GM18498 (cell line): ENCODE measurements at regions not wholly inside any gene's neighbourhood (a gene's known extent, or its start where the extent isn't known, plus 50 kb on each side); places are given as distances from the start of the nearest gene placed in this dataset.

ENCODE experiments used
- ATAC-seq: cut with Tn5 transposase; IDR thresholded peaks from one replicate; pipeline ENCODE4 v1.9.1; 2021; ENCODE audit warnings: mild to moderate bottlenecking, moderate library complexity; ENCODE audit not compliant: unreplicated experiment

DNA sequence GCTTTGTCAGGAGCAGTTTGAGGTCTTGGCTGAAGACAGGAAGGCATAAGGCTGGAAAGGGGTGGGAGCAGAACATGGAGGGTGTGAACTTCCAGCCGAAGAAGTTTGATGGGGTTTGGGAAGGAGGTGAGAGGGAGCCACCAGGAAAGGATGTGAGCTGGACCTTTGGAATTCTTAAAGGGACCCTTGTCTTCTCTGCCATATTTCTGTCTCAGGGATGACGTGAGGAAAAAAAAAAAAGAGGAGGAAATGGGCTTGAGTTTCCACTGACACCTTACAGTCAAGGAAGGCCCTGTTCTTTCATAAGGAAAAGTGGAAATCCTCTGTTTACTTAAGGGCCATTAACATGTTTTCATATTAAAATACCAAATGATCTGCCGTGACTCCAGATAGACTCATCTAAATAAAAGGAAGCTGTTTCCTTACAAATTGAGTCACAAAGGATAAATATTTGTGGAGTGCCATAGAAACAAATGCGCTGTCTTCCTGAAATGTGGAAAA is 132.1 kb downstream of the PALM2AKAP2 start:
- no peak for ATAC-seq

DNA sequence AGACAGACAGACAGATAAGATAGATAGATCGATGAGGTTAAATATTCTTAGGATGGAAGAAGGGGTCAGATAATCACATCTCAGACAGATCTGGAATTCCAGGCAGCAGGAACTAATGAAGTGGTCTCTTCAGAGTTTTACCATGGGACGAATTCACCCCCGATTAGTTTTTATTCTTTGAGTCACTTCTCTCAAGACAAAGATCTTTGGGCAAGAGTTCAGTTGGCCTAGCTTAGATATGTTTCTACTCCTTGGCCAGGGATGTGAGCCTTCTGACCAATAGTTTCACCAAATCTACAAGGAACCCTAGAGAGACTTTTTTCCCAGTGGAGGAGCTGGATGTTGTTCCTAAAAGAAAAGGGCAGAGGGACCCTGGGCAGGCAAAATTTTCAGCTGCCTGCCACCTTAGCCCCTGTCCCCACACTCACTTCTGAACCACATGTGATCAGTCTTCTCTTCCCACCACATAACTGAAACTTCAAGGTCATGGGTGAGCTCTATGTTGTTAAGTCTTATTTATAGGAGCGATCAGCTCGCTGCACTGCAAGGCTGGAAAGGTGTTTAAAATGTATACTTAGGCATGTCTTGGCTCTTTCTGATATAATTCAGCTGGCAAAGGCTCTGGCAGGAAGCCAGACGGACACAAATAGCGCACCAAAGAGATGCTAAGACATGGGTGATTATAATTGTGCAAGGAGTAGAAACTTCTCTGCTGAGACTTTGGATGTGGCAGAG is 132.9 kb downstream of the PALM2AKAP2 start:
- peak; percentile 47 for ATAC-seq

DNA sequence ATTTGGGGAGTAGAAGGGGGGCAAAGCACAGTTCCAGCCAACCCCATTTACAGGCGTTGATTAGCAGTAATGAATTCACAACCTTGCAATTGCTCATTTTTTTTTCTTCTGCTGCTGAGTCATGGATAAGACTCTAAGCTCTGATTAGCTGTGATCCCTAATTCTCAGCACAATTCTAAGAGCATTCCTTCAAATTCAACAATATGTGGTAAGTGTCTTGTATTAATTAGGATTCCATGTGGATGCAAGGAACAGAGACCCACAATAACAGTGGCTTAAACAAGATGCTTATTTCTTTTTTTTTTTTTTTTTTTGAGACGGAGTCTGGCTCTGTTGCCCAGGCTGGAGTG is 133.4 kb downstream of the PALM2AKAP2 start:
- no peak for ATAC-seq

DNA sequence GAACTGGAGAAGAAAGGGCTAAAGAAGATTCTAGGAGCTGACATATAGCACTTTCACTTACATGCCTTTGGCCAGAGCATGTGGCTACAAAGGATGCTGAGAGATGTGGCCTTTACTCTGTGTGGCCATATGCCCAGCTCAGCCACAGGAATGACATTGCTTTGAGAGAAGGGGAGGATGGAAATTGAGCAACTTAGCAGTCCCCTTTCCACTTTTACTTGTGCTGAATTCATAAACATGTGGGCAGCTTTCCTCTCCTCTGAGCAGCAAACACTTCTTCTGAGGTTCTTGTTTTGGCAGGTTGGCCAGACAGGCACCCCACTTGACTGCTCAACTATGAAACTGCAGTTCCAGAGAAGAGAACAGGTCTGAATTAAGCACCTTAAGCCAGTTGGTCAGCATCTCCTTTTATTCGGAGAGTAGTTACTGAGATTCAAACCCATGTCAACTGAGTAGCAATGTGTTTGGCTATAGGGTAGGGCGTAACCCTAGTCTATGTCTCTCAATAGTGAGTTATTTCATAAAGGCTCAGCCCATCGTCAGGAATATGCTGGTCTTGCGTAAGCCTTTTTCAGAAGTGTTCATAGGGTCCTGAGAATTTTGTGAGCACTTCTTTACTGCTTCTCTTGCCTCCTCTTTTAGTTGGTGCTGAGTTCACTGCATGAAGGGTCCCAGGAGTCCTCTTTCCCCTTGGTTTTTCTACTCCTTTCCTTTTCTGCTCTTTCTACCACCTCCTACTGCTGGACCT is 134.5 kb downstream of the PALM2AKAP2 start:
- peak; percentile 53 for ATAC-seq

DNA sequence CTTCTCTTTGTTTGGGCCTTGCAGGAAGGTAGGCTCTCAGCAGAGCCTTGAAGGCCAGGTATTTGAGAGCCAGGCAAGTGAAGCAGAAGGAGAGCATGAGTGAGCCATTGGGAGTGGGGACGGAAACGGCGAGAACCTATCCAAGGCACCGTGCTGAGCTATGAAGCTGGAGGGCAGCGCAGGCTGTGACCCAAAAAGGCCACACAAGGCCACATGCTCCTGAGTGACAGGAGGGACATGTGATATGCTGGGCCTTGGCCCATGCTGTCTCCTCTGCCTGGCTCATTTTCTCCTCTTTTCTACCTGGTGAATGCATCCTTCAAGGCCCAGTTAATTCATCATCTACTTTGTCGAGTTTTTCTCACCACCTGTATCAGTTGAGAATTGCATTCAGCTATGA is 136.3 kb downstream of the PALM2AKAP2 start:
- ATAC-seq, result no peak

DNA sequence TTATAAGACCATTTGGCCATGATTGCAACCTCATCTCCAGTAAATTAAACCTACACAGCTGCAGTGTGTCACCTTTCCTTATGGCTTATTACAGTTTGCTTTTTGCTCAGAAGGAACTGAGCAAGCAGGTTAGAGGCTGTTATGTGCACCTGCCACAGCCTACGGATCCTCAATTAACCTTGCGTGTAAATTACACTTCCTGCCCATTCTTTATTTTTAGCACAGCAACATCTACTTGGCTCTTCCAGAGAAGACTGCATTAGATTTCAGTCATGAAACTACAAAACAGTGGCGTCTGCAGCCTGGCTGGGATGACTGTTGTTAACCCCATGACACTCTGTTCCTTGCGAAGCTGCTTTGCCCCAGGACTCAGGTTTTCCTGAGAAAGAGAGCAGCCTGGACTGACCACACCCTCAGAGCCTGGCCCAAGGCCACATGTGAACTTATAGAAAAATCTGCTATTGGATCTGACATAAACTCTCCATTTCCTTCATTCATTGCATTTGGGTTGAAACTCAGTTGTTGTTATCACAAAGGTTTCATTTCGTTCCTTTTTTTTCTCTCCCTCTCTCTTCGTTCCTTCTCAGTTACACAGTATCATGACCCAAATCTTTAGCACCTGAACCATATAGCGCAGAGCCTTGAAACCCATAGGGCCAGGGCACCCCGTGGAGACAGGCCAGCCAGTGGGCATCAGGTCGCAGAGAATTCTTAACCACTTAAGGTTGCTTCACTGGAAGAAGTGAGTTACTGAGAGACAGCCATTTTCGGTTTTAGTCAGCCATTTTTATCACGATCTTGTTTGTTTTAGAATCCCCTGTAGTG is 138.6 kb downstream of the PALM2AKAP2 start:
- peak; percentile 57 for ATAC-seq

DNA sequence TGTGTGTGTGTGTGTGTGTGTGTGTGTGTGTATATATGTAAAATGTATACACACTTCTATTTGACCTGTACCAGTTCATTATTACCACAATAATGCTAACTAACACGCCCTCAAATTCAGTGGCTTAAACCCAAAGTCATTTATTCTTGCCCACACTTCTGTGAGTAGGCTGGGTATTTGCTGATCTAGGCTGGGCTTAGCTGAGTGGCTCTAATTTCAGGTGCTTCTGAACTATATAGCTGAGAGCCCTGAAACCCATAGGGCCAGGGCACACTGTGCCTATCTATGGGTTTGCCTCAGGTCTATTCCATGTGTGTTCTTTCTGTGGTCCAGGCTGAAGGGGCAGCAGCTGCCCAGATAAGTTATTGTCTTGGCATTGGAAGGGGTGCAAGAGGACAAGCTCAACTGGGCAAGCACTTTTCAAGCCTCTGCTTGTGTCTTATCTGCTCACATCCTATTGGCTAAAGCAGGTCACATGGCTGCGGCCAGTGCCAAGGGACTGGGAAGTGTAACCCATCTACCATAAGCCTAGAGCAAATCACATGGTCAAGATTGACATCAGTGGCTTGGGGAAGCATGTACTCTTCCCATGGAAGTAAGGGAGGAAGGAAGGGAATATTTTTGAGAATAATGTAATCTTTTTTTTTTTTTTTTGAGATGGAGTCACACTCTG is 139.9 kb downstream of the PALM2AKAP2 start:
- ATAC-seq, result no peak

DNA sequence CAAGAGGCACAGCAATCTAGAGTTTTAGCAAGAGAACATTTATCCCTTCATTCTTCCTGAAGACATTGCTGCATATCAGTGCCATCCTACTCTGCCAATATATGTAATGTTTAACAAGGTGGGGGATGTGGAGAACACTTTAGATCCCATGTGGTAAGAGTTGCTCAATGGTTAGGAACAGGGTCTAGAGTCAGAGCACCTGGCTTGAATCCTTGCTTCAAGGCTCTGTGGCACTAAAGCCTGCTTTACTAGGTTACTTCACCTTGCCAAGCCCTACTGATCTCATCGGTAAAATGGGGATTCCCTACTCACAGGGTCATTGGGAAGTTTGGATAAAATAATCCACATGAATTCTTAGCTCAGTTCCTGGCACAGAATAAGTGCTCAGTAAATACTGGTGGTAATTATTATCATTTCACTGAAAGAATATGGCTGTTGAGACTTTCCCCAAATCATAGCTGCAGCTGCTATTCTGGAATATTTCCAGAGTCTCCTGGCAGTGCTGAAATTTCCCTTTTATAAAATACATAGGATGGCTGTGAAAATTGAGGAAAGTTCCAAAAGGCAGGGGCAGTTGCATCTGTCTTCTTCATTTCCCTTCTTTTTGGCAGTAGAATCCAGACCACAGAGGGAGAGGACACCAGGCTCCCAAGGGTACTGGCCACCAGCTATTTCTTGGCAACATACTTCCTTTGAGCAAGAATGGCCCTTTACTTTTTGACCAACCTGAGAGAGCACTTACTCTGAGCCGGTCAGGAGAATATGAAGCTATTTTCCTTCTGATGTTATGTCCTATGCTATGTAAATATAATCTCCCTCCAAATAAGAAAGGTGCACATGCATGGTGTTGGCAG is 142.8 kb downstream of the PALM2AKAP2 start:
- no peak for ATAC-seq

DNA sequence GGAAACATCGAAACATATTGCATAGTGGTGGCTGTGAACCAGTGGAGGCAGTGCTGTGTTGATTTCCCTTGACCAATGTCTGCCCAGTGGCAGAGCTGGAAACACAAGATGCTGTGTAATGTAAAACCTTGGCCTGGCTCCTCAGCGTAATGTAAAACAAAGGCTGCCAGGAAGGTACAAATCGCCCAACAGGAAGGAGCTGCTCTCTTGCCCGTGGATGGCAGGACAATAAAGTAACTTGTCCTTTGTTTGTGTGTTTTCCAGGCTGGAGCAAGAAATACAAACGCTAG is 143.4 kb downstream of the PALM2AKAP2 start:
- ATAC-seq, result no peak

DNA sequence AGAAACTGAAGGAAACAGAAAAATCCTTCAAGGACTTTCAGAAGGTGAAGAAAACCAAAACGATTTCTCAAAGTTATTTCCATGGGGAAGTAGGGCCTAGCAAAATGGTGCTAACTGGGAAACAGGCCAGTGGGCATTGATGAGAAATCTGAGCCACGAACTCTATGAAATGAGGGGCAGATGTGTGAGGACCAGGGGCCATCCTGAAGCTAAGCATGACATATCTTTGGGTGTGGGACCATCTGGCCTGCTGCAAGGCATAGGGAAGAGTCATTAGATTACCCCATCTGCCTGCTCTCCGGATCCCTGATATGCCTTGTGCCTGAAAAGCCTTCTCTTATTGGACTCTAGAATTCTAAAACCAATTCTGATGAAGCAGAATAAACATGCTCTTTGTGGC is 143.8 kb downstream of the PALM2AKAP2 start:
- no peak for ATAC-seq

DNA sequence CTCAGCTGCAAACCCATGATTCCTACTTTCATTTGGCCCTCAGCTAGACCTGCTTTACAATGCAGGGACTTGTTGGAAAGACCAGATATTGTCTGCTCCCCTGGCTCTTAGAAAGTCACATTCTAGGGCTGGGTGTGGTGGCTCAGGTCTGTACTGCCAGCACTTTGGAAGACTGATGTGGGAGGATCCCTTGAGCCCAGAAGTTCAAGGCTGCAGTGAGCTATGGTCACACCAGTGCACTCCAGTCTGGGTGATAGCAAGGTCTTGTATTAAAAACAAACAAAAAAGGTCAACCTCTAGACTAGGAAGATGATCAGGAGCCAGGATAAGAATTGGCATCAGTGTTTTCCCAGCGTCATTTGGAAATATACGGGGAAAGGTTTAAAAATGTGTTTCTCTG is 145.8 kb downstream of the PALM2AKAP2 start:
- no peak for ATAC-seq

DNA sequence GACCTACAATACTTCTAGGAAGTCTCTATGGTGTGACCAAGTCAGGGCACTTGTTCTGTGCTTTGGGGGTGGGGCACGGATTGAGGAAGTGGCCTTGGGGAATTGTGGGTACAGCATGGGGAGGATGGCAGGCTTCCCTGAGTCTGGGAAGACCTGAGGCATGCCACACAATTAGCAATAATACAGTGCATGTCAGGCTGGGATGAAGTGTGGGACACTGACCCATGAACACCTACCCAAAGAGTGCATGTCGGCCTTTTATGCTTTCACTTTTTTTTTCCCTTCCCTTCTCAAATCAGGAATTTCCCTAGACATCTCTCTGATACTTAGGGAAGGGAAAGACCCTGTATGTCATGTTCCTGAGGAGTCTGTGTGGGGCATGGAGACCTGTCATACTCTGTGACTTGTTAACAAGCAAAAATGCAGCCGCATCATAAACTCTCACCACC is 146.4 kb downstream of the PALM2AKAP2 start:
- no peak for ATAC-seq

DNA sequence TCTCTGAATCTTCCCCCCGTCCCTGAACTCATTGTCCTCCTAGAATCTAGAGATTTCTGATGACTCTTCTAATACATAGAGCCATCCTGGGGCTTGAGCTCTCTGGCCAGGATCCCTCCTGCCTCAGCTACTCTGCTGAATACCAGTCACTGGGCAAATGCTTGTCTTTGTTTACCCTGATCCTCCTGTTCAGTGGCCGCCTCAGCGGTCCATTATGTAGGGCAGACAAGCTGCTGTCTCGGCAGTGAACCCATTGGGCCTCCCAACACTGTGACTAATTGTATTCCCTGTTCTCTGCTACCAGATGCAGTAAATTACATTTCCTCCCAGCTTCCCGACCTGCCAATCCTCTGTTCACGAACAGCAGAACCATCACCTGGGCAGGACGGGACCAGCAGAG is 151.6 kb downstream of the PALM2AKAP2 start:
- ATAC-seq, result no peak

DNA sequence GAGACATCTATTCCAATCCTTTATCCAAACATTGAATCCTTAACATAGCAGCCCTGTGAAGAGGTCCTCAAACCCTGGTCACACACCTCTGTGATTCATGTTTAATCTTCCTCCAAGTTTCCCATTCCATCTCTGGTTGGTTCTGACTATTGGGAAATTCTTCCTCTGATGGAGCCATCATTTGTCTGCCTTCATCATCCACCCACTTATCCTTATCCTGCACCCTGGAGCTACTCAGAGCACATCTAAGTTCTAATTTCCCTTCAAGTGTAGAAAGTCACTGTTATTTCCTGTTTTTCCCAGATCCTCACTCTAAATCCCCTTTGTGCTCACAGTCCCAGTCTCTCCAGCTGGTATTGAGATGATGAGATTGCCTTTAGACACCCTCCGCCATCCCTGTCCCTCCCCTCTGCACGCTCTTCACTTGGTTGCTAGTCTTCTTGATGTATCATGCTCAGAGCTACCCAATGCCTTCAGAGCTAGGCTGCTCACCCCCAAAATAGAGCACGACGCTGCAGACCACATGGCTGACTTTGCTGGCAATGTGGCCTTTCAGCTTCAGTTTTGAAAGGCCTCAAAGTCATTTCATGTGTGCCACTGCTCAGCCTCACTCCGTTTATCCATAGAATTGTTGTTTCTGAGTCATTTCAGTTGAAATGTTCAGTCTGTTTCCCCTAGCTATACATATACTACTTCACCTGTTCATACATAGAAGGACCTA is 154.3 kb downstream of the PALM2AKAP2 start:
- ATAC-seq, result no peak

DNA sequence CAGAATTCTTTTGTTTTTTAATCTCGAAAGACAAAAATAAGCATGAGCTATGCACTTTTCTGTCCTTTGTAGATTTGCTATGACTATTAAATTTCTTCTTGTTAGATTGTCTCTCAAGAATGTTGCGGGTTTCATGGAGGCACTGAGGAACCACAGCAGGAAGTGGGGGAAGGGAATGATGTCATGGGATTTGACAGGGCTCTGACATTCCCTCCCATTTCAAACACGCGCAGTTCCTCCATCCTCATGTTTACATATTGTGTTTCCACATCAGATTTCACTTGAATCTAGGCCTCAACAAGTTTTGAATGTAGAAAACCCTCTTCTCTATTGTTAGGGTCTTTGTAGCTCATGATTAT is 154.8 kb downstream of the PALM2AKAP2 start:
- no peak for ATAC-seq

DNA sequence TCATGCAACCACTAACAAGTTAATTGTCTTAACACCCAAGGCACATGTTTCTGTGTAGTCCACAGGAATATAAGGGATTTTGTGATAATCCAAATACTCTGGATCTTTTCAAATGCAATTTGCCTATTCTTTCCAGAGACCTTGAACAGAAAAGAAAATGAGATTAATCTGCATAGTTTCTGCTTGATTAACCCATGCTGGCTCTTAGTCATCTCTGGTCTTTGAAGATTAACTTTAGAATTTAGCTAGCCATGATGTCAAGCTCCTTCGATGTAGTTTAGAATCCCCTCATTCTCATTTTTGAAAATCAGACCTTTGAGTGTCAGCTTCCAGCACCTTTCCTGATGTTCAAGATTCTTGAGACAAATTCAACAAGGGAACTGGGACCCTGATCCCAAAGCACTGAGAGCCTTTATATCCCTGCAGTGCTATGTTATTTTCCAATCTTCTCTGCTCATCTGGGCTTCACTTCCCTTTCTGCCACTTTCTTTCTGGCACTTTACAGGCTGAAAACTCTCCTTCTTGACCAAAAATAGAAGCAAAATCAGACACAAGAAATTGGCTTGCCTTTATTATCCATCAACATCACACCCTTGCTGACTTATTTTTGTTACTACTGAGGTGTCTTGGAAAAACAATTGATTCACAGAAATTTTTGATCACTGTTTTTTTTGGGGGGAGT is 155.5 kb downstream of the PALM2AKAP2 start:
- ATAC-seq, result no peak

DNA sequence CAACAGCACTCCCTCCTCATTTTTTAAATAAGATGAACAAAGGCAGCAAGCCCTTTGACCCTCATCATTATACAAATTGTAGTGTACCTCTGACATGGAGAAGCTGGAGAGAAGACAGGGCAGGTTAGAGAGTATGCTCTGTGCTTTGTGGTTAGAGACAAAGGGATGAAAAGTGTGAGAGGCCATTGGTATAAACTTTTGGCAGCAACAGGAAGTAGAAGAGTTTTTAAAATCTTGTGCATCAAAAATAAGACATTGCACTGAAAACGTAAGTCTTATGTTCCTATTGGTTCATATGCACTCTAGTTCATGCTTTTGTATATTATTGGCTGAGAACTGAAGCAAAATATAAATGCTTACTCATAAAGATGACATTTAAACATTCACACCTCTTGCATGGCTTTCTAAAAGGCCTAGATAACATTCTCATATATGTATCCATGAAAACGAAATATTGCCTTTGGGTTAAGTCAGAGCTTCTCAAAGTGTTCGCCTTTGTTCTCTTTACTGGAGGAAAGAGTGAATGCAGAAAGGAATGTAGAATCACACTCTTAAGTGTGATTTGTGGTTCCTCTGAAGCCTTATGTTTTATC is 158.0 kb downstream of the PALM2AKAP2 start:
- no peak for ATAC-seq

DNA sequence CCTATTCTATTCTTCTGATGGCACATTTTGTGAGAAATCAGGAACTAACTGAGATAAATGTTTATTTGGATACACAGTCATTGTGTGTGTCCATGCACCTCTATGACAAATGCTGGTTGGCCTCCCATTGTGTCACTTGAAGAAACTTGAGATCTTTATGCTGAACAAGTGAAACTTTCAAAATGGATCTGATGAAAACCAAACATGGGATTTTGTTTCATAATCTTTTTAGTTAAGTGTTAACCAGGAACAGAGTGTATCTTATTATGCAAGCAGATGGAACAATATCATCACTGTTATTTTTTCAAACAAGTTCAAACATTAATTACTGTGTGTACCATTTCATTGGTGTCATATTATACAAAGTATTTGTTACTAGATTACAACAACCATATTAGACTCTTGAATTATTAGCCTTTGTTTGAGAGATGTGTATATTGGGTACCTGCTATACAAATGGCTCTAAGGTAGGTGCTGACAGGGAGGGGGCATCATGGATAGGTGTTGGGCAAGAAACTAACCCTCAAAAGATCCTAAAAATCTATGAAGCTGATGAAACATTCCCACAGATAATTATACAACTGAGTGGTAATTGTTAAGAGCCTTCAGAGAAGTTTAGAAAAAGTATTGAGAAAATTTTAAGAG is 159.8 kb downstream of the PALM2AKAP2 start:
- no peak for ATAC-seq
